NOMO-1 treated with dmso at 0.1 percent for 144 hours (cell line): ENCODE measurements at regions not wholly inside any gene's neighbourhood (a gene's known extent, or its start where the extent isn't known, plus 50 kb on each side); places are given as distances from the start of the nearest gene placed in this dataset.

Experiments
- DNase-seq: peaks from one replicate; lab custom pipeline; 2025; ENCODE audit not compliant: unreplicated experiment; lab: John Stamatoyannopoulos, UW

- no peak for DNase-seq
Observed at GRCh38 chr20:40978761-40979160, 49.9 kb upstream of the TOP1 start.
